ENCODE measurements at regions not wholly inside any gene's neighbourhood (a gene's known extent, or its start where the extent isn't known, plus 50 kb on each side); places are given as distances from the start of the nearest gene placed in this dataset.

DNA sequence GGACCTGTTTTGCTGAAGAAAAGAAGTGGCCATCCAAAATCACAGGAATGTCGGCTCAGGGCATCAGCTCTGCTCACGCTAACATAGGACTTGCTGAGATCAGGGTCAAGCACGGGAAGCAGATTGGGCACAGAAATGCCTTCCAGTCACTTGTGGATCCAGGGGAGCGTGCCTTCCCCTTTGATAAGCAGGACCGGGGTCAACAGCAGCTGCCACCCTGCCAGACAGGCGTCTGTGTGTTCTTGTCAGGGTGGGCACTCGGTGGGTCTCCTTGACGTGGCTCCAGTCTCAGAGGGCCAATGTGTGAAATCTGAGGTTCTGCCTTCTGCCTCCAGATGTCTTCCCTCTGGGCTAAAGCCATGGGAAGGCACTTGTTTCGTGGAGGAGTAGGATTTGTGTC, 313.7 kb upstream of the IRX4 start:
- peaks cover 21% of the 10 kb centered on the region for H3K9me3 Mint-ChIP-seq
- peaks cover 3% of the 10 kb centered on the region for H3K27me3 Mint-ChIP-seq (ENCODE audit: insufficient read depth, low read depth, poor library complexity)
- H3K4me1 Mint-ChIP-seq, result no peaks in the 10 kb centered on the region; the same call in 2 of the 3 replicates
- H3F3A ChIP-seq (replicated peaks; ENCODE audit: low read depth), result no peaks in the 10 kb centered on the region
- ATAC-seq (no peak), DNase-seq (ENCODE audit: low spot score) (no peak)
- no peaks in the 10 kb centered on the region for H3K27me3 ChIP-seq (ENCODE audit: insufficient read depth)
- H3K4me3 Mint-ChIP-seq, result no peak overlapping the region
- no peaks in the 10 kb centered on the region for H3K9me2 ChIP-seq (ENCODE audit: insufficient read depth)
- H3K36me3 ChIP-seq (ENCODE audit: insufficient read depth), result no peaks in the 10 kb centered on the region; the same call in 1 of the 2 replicates
- no peak overlapping the region for H2AFZ ChIP-seq
- peaks cover 6% of the 10 kb centered on the region; the same call in 2 of the 3 replicates for H3K36me3 Mint-ChIP-seq (ENCODE audit: low read depth)
- no peaks in the 10 kb centered on the region for H3K79me2 ChIP-seq (replicated peaks; ENCODE audit: insufficient read depth)
- H4K20me1 ChIP-seq (replicated peaks; ENCODE audit: insufficient read depth), result no peaks in the 10 kb centered on the region
- no peak overlapping the region for H3K4me3 ChIP-seq
- no peak for TF ChIP-seq POLR2AphosphoS5 (IDR thresholded peaks at IDR 0.05; ENCODE audit: low read depth)
- no peak for TF ChIP-seq EZH2phosphoT487 (IDR thresholded peaks at IDR 0.05; ENCODE audit: unreplicated experiment)
- no peak for TF ChIP-seq ZNF331 (CRISPR knock-in tag; IDR thresholded peaks at IDR 0.05; ENCODE audit: low read depth)
- TF ChIP-seq STAT1 (IDR thresholded peaks at IDR 0.05; ENCODE audit: unreplicated experiment), result no peak
- no peak overlapping the region for H3K4me2 ChIP-seq
- H3K27ac Mint-ChIP-seq, result no peak overlapping the region
- no peaks in the 10 kb centered on the region for H3K4me1 ChIP-seq (ENCODE audit: insufficient read depth)
- H3K27ac ChIP-seq (ENCODE audit: low read depth), result no peak overlapping the region

GRCh38 chr5:2194949-2195348, 312.2 kb upstream of the IRX4 start:
- DNase-seq (ENCODE audit: low spot score) (no peak), ATAC-seq (no peak)
- H3K27ac ChIP-seq (ENCODE audit: low read depth), result no peak overlapping the region
- H3K36me3 ChIP-seq (ENCODE audit: insufficient read depth), result no peaks in the 10 kb centered on the region; the same call in 1 of the 2 replicates
- peaks cover 3% of the 10 kb centered on the region for H3K27me3 Mint-ChIP-seq (ENCODE audit: insufficient read depth, low read depth, poor library complexity)
- no peaks in the 10 kb centered on the region for H3K79me2 ChIP-seq (replicated peaks; ENCODE audit: insufficient read depth)
- H3K4me1 ChIP-seq (ENCODE audit: insufficient read depth), result no peaks in the 10 kb centered on the region
- no peaks in the 10 kb centered on the region; the same call in 2 of the 3 replicates for H3K4me1 Mint-ChIP-seq
- H3K4me3 ChIP-seq, result no peak overlapping the region
- H2AFZ ChIP-seq, result no peak overlapping the region
- TF ChIP-seq, protein P1, sequence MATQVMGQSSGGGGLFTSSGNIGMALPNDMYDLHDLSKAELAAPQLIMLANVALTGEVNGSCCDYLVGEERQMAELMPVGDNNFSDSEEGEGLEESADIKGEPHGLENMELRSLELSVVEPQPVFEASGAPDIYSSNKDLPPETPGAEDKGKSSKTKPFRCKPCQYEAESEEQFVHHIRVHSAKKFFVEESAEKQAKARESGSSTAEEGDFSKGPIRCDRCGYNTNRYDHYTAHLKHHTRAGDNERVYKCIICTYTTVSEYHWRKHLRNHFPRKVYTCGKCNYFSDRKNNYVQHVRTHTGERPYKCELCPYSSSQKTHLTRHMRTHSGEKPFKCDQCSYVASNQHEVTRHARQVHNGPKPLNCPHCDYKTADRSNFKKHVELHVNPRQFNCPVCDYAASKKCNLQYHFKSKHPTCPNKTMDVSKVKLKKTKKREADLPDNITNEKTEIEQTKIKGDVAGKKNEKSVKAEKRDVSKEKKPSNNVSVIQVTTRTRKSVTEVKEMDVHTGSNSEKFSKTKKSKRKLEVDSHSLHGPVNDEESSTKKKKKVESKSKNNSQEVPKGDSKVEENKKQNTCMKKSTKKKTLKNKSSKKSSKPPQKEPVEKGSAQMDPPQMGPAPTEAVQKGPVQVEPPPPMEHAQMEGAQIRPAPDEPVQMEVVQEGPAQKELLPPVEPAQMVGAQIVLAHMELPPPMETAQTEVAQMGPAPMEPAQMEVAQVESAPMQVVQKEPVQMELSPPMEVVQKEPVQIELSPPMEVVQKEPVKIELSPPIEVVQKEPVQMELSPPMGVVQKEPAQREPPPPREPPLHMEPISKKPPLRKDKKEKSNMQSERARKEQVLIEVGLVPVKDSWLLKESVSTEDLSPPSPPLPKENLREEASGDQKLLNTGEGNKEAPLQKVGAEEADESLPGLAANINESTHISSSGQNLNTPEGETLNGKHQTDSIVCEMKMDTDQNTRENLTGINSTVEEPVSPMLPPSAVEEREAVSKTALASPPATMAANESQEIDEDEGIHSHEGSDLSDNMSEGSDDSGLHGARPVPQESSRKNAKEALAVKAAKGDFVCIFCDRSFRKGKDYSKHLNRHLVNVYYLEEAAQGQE (IDR thresholded peaks at IDR 0.05; ENCODE audit: unreplicated experiment), result no peak
- TF ChIP-seq ZNF331 (CRISPR knock-in tag; IDR thresholded peaks at IDR 0.05; ENCODE audit: low read depth), result peak; percentile 86
- H3K4me3 Mint-ChIP-seq, result no peak overlapping the region
- H3K27ac Mint-ChIP-seq, result no peak overlapping the region
- no peaks in the 10 kb centered on the region for H3F3A ChIP-seq (replicated peaks; ENCODE audit: low read depth)
- no peaks in the 10 kb centered on the region for H3K9me2 ChIP-seq (ENCODE audit: insufficient read depth)
- H3K9me3 Mint-ChIP-seq, result peaks cover 21% of the 10 kb centered on the region
- peaks cover 6% of the 10 kb centered on the region; the same call in 2 of the 3 replicates for H3K36me3 Mint-ChIP-seq (ENCODE audit: low read depth)
- H3K4me2 ChIP-seq, result no peak overlapping the region
- no peaks in the 10 kb centered on the region for H3K27me3 ChIP-seq (ENCODE audit: insufficient read depth)
- H4K20me1 ChIP-seq (replicated peaks; ENCODE audit: insufficient read depth), result no peaks in the 10 kb centered on the region

DNA sequence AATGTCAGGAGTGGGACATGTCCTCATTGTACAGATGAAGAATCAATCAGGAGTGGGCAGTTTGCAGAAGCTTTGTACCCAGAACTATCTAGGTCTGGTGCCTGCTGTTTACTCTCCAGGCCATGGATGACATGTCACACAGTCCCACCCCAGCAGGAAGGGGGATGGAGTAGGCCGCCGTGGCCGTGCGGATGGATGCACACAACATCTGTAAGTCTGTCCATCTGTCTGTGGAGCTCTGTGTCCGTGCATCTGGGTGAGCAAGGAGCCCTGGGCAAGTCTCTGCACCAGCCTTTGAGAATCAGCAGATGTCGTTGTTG, 311.5 kb upstream of the IRX4 start:
- Mint-ChIP-seq H3K27me3 (ENCODE audit: insufficient read depth, low read depth, poor library complexity) (peaks cover 3% of the 10 kb centered on the region), H3K36me3 (ENCODE audit: low read depth) (peaks cover 6% of the 10 kb centered on the region; the same call in 2 of the 3 replicates), H3K4me3 (no peak overlapping the region), H3K4me1 (no peaks in the 10 kb centered on the region; the same call in 2 of the 3 replicates), H3K27ac (no peak overlapping the region), H3K9me3 (peaks cover 21% of the 10 kb centered on the region)
- Histone ChIP-seq H3F3A (replicated peaks; ENCODE audit: low read depth) (no peaks in the 10 kb centered on the region), H4K20me1 (replicated peaks; ENCODE audit: insufficient read depth) (no peaks in the 10 kb centered on the region), H3K4me3 (no peak overlapping the region), H3K27me3 (ENCODE audit: insufficient read depth) (no peaks in the 10 kb centered on the region), H3K9me2 (ENCODE audit: insufficient read depth) (no peaks in the 10 kb centered on the region), H3K79me2 (replicated peaks; ENCODE audit: insufficient read depth) (no peaks in the 10 kb centered on the region), H2AFZ (no peak overlapping the region), H3K4me1 (ENCODE audit: insufficient read depth) (no peaks in the 10 kb centered on the region), H3K36me3 (ENCODE audit: insufficient read depth) (no peaks in the 10 kb centered on the region; the same call in 1 of the 2 replicates), H3K27ac (ENCODE audit: low read depth) (no peak overlapping the region), H3K4me2 (no peak overlapping the region)
- ATAC-seq (no peak), DNase-seq (ENCODE audit: low spot score) (no peak)
- TF ChIP-seq CREB1 (CRISPR knock-in tag; IDR thresholded peaks at IDR 0.05; ENCODE audit: low read depth), result no peak

All from GM23338 (cell line).